ENCODE measurements at regions not wholly inside any gene's neighbourhood (a gene's known extent, or its start where the extent isn't known, plus 50 kb on each side); places are given as distances from the start of the nearest gene placed in this dataset.
A peak's percentile ranks its signal among the peaks of the same experiment; 100 is the strongest.

DNA sequence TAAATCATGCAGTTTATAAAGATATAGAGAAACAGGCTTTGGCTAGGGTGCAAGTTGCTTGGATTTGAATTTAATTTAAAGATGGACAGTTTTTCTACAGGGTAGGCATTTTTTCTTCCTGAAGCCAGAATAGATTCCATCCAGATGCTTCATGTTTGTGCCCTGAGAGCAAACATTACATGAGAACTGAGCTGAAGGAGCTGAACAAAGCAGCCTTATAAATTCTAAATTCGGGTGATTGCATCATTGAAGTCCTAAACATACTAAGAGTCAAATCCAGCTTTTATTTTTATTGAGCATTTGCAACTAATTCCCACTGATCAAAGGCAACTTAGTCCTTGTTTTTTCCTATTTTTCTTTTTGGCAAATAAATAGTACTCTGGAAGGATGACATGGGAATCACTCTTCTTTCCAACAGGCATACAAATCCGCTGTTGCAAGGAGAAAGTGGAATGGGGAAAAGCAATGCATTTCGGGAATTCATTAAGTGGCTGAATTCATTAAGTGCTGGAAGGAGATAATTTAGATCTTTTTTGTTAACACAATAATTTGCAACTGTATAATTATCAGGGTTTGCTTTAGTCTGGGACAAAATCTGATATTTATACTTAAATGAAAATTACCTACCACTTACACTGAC lies 828.0 kb downstream of the SLC4A3 start:
- peak; percentile 64 for DNase-seq

DNA sequence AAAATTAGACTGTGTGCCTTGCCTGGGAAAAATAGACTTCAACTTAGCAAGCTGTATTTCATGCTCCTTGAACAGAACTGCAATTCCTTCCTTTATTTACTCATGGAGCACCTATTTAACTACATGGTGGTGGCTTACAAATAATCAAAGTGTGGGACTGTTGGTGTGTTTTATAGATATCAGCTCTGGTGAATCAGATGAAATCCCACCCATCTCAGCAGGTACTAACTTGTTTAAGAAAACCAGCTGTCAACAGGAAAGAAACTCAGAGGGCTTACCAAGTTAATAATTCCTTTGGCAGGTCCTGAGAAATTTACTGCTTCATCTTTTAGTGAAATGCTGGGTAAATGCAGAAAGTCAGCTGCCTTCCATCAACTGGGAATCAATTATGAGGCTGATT lies 830.6 kb downstream of the SLC4A3 start:
- DNase-seq = no peak

DNA sequence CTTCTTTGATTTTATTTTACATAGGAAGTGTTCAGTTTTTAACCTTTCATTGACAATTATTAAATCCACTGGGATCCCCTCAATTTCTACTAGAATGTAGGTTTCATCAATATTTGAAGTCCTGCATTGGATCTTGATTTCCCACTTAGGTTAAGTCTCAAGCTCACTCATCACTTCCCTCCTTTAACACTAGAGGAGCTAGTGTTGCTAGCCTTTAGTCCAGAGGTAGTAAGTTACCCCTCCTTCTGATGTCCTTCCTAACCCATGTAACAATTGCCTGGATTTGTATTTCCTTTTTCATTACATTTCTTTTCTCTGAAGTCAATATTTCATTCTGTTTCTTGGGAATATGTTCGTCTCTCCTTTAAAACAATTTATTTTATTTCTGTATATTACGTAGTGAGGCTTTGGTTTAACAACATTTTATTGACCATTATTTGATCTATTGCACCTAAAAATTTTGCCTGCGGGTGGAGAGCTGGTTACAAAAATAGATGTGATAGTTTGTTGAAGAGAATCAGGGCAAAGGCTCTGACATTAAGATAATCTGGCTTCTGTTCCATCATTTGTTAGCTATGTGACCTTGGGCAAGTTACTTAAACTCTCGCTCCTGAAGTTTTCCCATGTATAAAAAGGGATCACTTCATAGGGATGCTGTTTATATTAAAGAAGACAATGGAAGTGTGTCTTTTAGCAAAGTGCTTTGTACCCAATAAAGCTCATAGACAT lies 833.0 kb downstream of the SLC4A3 start:
- DNase-seq = no peak

DNA sequence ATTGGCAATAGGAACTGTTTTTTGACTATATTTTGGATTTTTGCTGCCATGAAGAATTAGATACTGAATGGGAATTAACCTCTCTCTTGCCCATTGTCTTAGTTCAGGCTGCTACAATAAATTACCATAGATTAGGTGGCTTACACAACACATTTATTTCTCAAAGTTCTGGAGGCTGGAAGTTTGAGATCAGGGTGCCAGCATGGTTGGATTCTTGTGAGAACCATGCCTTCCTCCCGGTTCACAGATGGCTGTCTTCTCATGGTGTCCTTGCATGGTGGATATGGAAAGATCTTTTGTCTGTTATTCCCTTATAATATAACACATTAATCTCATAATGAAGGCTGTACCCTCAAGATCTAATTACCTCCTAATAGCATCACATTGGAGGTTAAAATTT lies 836.4 kb downstream of the SLC4A3 start:
- DNase-seq = no peak

DNA sequence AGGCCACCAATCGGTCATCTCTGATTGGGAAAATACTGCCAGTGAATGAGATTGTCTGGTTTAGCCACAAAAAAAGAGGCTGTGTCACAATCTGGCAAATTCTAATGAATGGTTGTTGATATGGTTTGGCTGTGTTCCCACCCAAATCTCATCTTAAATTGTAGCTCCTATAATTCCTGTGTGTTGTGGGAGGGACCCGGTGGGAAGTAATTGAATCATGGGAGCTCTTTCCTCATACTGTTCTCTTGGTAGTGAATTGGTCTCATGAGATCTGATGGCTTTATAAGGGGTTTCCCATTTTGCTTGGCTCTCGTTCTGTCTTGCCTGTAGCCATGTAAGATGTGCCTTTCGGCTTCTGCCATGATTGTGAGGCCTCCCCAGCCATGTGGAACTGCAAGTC lies 838.3 kb downstream of the SLC4A3 start:
- no peak for DNase-seq

GRCh38 chr2:220466251-220466691 lies 838.8 kb downstream of the SLC4A3 start:
- no peak for DNase-seq

DNA sequence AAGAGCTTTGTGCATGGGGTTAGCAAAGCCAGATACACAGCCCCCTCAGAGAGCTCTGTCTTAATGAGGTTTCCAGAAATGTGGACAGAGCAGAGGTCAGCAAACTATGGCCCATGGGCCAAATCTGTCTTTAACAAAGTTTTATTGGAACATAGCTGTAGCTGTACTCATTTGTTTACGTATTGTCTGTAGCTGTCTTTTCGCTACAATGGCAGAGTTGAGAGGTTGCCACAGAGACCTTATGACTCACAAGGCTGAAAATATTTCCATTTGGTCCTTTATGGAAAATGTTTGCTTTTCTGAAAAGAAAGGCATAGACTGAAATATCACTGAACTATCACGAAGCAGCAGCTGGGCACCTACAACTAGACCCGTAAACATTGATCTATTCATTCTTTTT lies 841.8 kb downstream of the SLC4A3 start:
- no peak for DNase-seq

DNA sequence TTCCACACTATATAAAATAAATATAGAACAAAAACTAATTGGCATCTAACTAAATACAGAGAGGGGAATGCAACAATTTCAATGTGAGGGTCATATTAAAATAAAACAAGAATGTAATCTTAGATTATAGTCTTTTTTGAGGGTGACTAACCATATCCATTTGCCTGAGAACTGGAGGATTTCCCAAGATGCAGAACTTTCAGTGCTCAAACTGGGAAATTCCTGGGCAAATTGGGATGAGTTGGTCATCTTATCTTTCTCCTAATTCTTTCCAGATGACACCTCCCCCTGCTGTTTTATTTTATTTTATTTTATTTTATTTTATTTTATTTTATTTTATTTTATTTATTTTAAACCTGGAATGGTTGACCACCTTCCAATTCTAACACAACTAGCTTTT lies 846.2 kb downstream of the SLC4A3 start:
- DNase-seq = no peak

GRCh38 chr2:220476877-220477276 lies 849.4 kb downstream of the SLC4A3 start:
- no peak for DNase-seq

GRCh38 chr2:220478305-220479058 lies 851.1 kb downstream of the SLC4A3 start:
- no peak for DNase-seq

- DNase-seq = no peak
These were observed 855.3 kb downstream of the SLC4A3 start for GRCh38 chr2:220482716-220483115.

- no peak for DNase-seq
These were observed 861.7 kb downstream of the SLC4A3 start for GRCh38 chr2:220489121-220489520.

DNA sequence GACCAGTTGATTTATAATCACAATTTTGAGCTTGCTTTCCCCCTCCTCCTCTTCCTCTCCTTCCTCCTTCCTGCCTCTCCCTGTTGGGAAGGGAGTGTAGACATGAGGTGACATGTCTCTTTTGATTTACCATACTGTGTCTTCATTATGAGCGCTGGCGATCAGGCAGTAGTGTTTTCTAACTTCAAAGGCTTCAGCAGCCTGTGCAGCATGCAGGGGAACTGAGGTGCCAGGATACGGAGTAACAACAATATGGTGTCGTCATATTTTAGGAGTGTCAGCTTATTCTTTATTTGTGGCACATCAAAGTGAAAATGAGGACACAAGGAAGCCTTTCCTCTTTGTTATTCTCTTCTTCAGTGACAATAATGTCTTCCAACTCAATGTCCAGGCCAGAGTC lies 864.2 kb downstream of the SLC4A3 start:
- DNase-seq = no peak

DNA sequence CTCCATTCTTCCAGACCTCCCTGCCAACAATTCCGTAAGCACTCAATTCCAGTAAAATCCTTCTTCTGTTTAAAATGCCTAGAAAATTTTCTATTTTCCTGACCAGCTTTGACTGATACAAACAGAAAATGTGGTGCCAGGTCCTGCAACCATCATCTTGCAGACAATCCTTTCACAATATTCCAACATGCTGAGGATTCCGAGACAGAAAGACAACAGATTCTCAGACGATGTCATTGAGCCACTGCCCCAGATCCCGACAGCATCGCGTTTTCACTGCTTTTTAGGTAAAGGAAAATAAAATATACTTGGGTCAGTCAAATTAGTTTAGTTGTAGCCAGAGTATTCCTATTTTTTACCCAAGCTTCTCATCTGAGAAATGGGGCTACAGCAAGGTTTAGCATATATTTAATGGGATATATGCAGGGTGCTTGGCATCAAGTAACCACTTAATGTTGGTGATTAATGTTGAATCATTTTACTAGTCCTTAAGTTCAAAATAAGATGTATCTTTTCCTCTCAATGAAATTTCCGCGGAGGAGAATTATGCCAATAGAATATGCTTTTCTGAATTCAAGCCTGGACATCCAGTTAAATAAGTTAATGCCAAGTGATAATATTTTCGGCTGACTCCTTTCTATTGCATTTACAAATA lies 866.6 kb downstream of the SLC4A3 start:
- no peak for DNase-seq

- no peak for DNase-seq
These were observed 869.1 kb downstream of the SLC4A3 start for GRCh38 chr2:220496513-220496912.

- peak; percentile 33 for DNase-seq
These were observed 871.8 kb downstream of the SLC4A3 start for GRCh38 chr2:220499225-220499624.

- no peak for DNase-seq
These were observed 875.1 kb downstream of the SLC4A3 start for GRCh38 chr2:220502539-220502938.

- no peak for DNase-seq
These were observed 876.0 kb downstream of the SLC4A3 start for GRCh38 chr2:220503431-220503830.

- no peak for DNase-seq
These were observed 877.6 kb downstream of the SLC4A3 start for GRCh38 chr2:220504938-220505503.

DNA sequence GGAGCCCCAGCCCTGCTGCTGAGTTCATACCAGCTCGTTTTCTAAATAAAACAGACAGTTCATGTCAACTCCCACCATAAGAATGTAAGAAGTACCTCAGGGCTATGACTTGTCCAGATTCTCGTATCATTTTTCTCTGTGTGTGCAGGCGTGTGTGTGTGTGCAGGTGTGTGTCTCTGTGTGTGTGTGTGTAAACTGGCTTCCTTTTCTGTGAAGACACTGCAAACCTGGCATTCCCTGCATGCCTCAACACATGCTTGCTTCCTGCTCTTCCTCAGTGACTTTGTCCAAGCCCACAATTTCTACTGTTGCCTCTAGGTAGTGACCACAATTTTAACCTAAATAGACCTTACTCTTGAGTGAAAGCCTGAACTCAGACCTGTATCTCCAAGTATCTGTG lies 879.0 kb downstream of the SLC4A3 start:
- DNase-seq = no peak

- peak; percentile 60 for DNase-seq
These were observed 881.8 kb downstream of the SLC4A3 start for GRCh38 chr2:220509096-220509757.

DNA sequence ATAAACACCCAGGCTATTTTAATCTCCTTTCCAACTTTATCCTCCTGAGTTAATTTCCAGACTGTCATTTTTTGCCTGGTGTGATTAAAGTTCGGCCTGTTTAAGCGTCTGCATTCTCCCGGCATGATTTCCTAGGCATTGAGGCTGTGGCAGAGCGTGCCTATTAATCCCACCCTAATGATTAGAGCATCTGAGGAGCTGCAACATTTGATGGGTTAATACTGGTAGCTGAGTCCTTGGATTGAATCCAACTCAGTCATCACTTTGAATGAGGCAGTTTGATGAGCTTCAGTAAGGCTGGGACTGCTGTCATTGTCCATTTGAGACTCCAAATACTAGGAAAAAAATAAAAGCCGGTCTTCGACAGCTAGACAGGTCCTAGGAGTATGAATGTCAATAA lies 882.5 kb downstream of the SLC4A3 start:
- DNase-seq = peak; percentile 61

- DNase-seq = no peak
These were observed 883.2 kb downstream of the SLC4A3 start for GRCh38 chr2:220510668-220511067.
